SK-N-SH (cell line): ENCODE measurements at regions not wholly inside any gene's neighbourhood (a gene's known extent, or its start where the extent isn't known, plus 50 kb on each side); places are given as distances from the start of the nearest gene placed in this dataset.

ENCODE experiments used
- CTCF ChIA-PET: fragments of 300-600, 350-600 bp; formaldehyde crosslinking; extraction: SDS; loops from one replicate; lab custom pipeline; 2021; lab: Yijun Ruan, JAX
- POLR2A ChIA-PET: fragments of 350-600 bp; sonication (Branson Sonifier 250); formaldehyde crosslinking; extraction: SDS; loops from one replicate; lab custom pipeline; 2020; ENCODE audit warnings: antibody characterized with exemption, inconsistent platforms; lab: Yijun Ruan, JAX
- DNase-seq: peaks from one replicate; pipeline ENCODE4 v3.0.0; 2012
- H2AFZ ChIP-seq: fragments of 200-600 bp; sonication (generic); 2 replicates; pipeline ENCODE4 v1.8.1; 2016; ENCODE audit warnings: antibody characterized with exemption, mild to moderate bottlenecking, low read depth
- H3F3A ChIP-seq: fragments of 200-600 bp; sonication (generic); replicated peaks from 2 replicates; pipeline ENCODE3; 2016; ENCODE audit warnings: antibody characterized with exemption, mild to moderate bottlenecking; ENCODE audit not compliant: insufficient read depth
- H3K27ac ChIP-seq, 2 experiments: fragments of 200-500 bp in 1 of 2; fragments of 200-600 bp in 1 of 2; sonication (Bioruptor generic) in 1 of 2; sonication (generic), shearing (Covaris generic) in 1 of 2; 2 replicates each; pipeline versions ENCODE4 v1.5.1 to v1.6.1; 2014 to 2016; ENCODE audit warnings: low read depth in 2 of 2, inconsistent platforms in 1 of 2, low read length in 1 of 2, mild to moderate bottlenecking in 1 of 2, mixed read lengths in 1 of 2
- H3K27me3 ChIP-seq: fragments of 200-600 bp; sonication (generic), shearing (Covaris generic); 2 replicates; pipeline ENCODE4 v1.6.1; 2016; ENCODE audit warnings: mixed run types; ENCODE audit not compliant: insufficient read depth
- H3K36me3 ChIP-seq, 2 experiments: fragments of 200-500 bp in 1 of 2; fragments of 200-600 bp in 1 of 2; sonication (Bioruptor generic) in 1 of 2; sonication (generic) in 1 of 2; replicated peaks in 1 of 2; 2 replicates each; pipeline versions ENCODE3 to v1.5.1; 2014 to 2016; ENCODE audit warnings: low read length in 1 of 2, mild to moderate bottlenecking in 1 of 2; ENCODE audit not compliant: insufficient read depth in 2 of 2, control insufficient read depth in 1 of 2
- H3K4me1 ChIP-seq, 2 experiments: fragments of 200-500 bp in 1 of 2; fragments of 200-600 bp in 1 of 2; sonication (Bioruptor generic) in 1 of 2; sonication (generic), shearing (Covaris generic) in 1 of 2; 2 replicates each; pipeline versions ENCODE4 v1.5.1 to v1.6.1; 2014 to 2016; ENCODE audit warnings: low read depth in 1 of 2, low read length in 1 of 2, mixed run types in 1 of 2; ENCODE audit not compliant: insufficient read depth in 2 of 2, control insufficient read depth in 1 of 2
- H3K4me2 ChIP-seq: fragments of 200-600 bp; sonication (generic), shearing (Covaris generic); 2 replicates; pipeline ENCODE4 v1.6.1; 2017; ENCODE audit warnings: mixed run types
- H3K4me3 ChIP-seq, 2 experiments: fragments of 200-500 bp in 1 of 2; fragments of 200-600 bp in 1 of 2; sonication (Bioruptor generic) in 1 of 2; sonication (generic), shearing (Covaris generic) in 1 of 2; 2 replicates each; pipeline versions ENCODE4 v1.5.1 to v1.8.1; 2014 to 2016; ENCODE audit warnings: low read depth in 2 of 2, inconsistent platforms in 1 of 2, low read length in 1 of 2, mild to moderate bottlenecking in 1 of 2, mixed read lengths in 1 of 2, moderate library complexity in 1 of 2
- H3K79me2 ChIP-seq: fragments of 200-600 bp; sonication (generic); 2 replicates; pipeline ENCODE4 v1.8.1; 2017; ENCODE audit warnings: mild to moderate bottlenecking; ENCODE audit not compliant: insufficient read depth
- H3K9ac ChIP-seq: fragments of 200-600 bp; sonication (generic); 2 replicates; pipeline ENCODE4 v1.6.1; 2017; ENCODE audit warnings: mixed run types
- H3K9me2 ChIP-seq: fragments of 200-600 bp; sonication (generic); 2 replicates; pipeline ENCODE4 v1.6.1; 2017; ENCODE audit warnings: mixed run types
- H3K9me3 ChIP-seq: fragments of 200-600 bp; sonication (generic); 2 replicates; pipeline ENCODE4 v1.6.1; 2017; ENCODE audit warnings: mixed run types, mild to moderate bottlenecking, moderate library complexity
- H4K20me1 ChIP-seq: fragments of 200-600 bp; sonication (generic); 2 replicates; pipeline ENCODE4 v1.6.1; 2017; ENCODE audit warnings: mild to moderate bottlenecking, mixed run types; ENCODE audit not compliant: insufficient read depth
- CHD2 ChIP-seq: fragments of 150-350 bp; IDR thresholded peaks from 2 replicates; pipeline ENCODE4 v1.6.1; 2018; ENCODE audit warnings: low read length; ENCODE audit not compliant: partially characterized antibody
- CTCF ChIP-seq: fragments of 200-600 bp; sonication (generic); IDR thresholded peaks from 2 replicates; pipeline ENCODE4 v1.6.1; 2017; ENCODE audit warnings: antibody characterized with exemption, mild to moderate bottlenecking, moderate library complexity
- EP300 ChIP-seq, 2 experiments: IDR thresholded peaks; 2 replicates each; pipeline versions ENCODE4 v1.4.0 to v1.6.1; 2012; ENCODE audit warnings: borderline replicate concordance in 1 of 2, low read depth in 1 of 2, low read length in 1 of 2
- FOSL2 ChIP-seq: IDR thresholded peaks from 2 replicates; pipeline ENCODE4 v1.4.0; 2012; ENCODE audit warnings: low read depth, mild to moderate bottlenecking, moderate library complexity, borderline replicate concordance
- FOXJ3 ChIP-seq: sonication (generic); formaldehyde crosslinking; IDR thresholded peaks from 2 replicates; pipeline ENCODE4 v1.5.1; 2020; ENCODE audit warnings: mild to moderate bottlenecking, missing genetic modification reagents
- FOXM1 ChIP-seq: IDR thresholded peaks from 2 replicates; pipeline ENCODE4 v1.4.0; 2012; ENCODE audit warnings: low read depth, mild to moderate bottlenecking
- MAX ChIP-seq: IDR thresholded peaks from 2 replicates; pipeline ENCODE4 v1.4.0; 2012; ENCODE audit warnings: low read depth
- MEF2A ChIP-seq: IDR thresholded peaks from 2 replicates; pipeline ENCODE4 v1.4.0; 2012; ENCODE audit warnings: low read depth, borderline replicate concordance
- MXI1 ChIP-seq: IDR thresholded peaks from 2 replicates; pipeline ENCODE4 v1.6.1; 2012; ENCODE audit warnings: mild to moderate bottlenecking, low read depth, low read length, improper control_type of control experiment
- NRF1 ChIP-seq: IDR thresholded peaks from 2 replicates; pipeline ENCODE4 v1.6.1; 2012; ENCODE audit warnings: low read depth, mild to moderate bottlenecking, low read length
- POLR2AphosphoS5 ChIP-seq: IDR thresholded peaks from 2 replicates; pipeline ENCODE4 v1.6.1; 2012; ENCODE audit warnings: low read depth, low read length
- RXRA ChIP-seq: IDR thresholded peaks from 2 replicates; pipeline ENCODE4 v1.4.0; 2012; ENCODE audit warnings: low read depth, mild to moderate bottlenecking, borderline replicate concordance
- USF1 ChIP-seq: IDR thresholded peaks from 2 replicates; pipeline ENCODE4 v1.4.0; 2012; ENCODE audit warnings: low read depth, borderline replicate concordance
- USF2 ChIP-seq: fragments of 150-350 bp; IDR thresholded peaks from 2 replicates; pipeline ENCODE4 v1.6.1; 2017; ENCODE audit warnings: antibody characterized with exemption, low read length, low read depth, borderline replicate concordance
- ZBTB33 ChIP-seq: IDR thresholded peaks from 2 replicates; pipeline ENCODE4 v1.4.0; 2012; ENCODE audit warnings: low read depth, borderline replicate concordance
- WGBS: methylation state at CpG from one replicate; pipeline ENCODE4 v1.1.6; 2017; ENCODE audit warnings: low lambda C conversion rate; 5-methylcytosine and 5-hydroxymethylcytosine counted together

- Histone ChIP-seq H3K4me1 (no peaks in the 10 kb centered on the region), H3K9ac (no peak overlapping the region), H3K36me3 (no peaks in the 10 kb centered on the region), H3K27me3 (no peaks in the 10 kb centered on the region), H3F3A (no peaks in the 10 kb centered on the region), H3K4me2 (no peak overlapping the region), H3K9me2 (no peaks in the 10 kb centered on the region), H4K20me1 (no peaks in the 10 kb centered on the region), H3K27ac (no peak overlapping the region), H3K79me2 (no peaks in the 10 kb centered on the region), H3K4me3 (no peak overlapping the region), H3K9me3 (no peaks in the 10 kb centered on the region), H2AFZ (no peak overlapping the region)
- 63% methylated on average over 6 of the region's 11 CpGs for whole genome bisulfite sequencing
- no peak for DNase-seq
- no peak for TF ChIP-seq FOSL2
- TF ChIP-seq POLR2AphosphoS5: no peak
- TF ChIP-seq MXI1: no peak
- no peak for TF ChIP-seq EP300 (IDR thresholded peaks at IDR 0.05; ENCODE audit: borderline replicate concordance in 1 of 2, low read depth in 1 of 2, low read length in 1 of 2)
- TF ChIP-seq USF1: no peak
- no peak for TF ChIP-seq MAX
- TF ChIP-seq FOXM1: no peak
- TF ChIP-seq CTCF: no peak
- TF ChIP-seq ZBTB33: no peak
- TF ChIP-seq FOXJ3 (CRISPR knock-in tag): no peak
- no peak for TF ChIP-seq USF2
- no peak for TF ChIP-seq CHD2
- no peak for TF ChIP-seq MEF2A
- TF ChIP-seq RXRA: no peak
- no peak for TF ChIP-seq NRF1
- ChIA-PET POLR2A (no interaction called here), CTCF (no interaction called here)
These were observed 769.7 kb upstream of the AUTS2 start for GRCh38 chr7:68828575-68828974.
